ENCODE measurements at regions not wholly inside any gene's neighbourhood (a gene's known extent, or its start where the extent isn't known, plus 50 kb on each side); places are given as distances from the start of the nearest gene placed in this dataset.

DNA sequence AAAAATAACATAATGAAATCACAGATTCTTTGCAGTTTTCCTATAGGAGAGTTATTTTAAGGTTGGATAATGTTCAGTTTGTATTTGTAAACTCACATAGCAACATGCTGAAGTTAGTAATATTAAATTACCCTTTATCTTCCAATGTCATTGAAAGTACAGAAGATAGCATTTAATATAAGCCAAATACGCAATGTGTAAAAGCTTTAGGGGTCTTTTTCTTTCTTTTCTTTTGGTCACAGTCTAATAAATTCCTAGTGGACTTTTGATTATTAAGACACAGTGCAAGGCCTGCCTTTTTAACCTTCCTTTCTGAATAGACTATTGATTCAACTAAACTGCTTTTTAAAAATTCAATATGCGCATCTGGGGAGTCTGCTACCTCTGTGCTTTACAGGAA, 79.3 kb downstream of the OTOL1 start:
- TF ChIP-seq, protein P1, sequence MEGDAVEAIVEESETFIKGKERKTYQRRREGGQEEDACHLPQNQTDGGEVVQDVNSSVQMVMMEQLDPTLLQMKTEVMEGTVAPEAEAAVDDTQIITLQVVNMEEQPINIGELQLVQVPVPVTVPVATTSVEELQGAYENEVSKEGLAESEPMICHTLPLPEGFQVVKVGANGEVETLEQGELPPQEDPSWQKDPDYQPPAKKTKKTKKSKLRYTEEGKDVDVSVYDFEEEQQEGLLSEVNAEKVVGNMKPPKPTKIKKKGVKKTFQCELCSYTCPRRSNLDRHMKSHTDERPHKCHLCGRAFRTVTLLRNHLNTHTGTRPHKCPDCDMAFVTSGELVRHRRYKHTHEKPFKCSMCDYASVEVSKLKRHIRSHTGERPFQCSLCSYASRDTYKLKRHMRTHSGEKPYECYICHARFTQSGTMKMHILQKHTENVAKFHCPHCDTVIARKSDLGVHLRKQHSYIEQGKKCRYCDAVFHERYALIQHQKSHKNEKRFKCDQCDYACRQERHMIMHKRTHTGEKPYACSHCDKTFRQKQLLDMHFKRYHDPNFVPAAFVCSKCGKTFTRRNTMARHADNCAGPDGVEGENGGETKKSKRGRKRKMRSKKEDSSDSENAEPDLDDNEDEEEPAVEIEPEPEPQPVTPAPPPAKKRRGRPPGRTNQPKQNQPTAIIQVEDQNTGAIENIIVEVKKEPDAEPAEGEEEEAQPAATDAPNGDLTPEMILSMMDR (IDR thresholded peaks at IDR 0.05) = no peak
- TF ChIP-seq POLR2AphosphoS5 (IDR thresholded peaks at IDR 0.05) (no peak), POLR2A (IDR thresholded peaks at IDR 0.05) (no peak)

Measured in upper lobe of left lung (tissue), 4 donors.